Activated naive CD4-positive, alpha-beta T cell treated with anti-CD3 and anti-CD28 coated beads, Interleukin-2, amount 50 U/mL, for 72 hours (primary cell): ENCODE measurements at regions not wholly inside any gene's neighbourhood (a gene's known extent, or its start where the extent isn't known, plus 50 kb on each side); places are given as distances from the start of the nearest gene placed in this dataset.
"Not testable (repeated sequence)": the region's sequence is repeated elsewhere in the genome, so short reads cannot be mapped to it uniquely, and the experiment has no call there.

Experiments
- ATAC-seq, 2 donors: fragments of 150-1000 bp; cut with Tn5 transposase; 2 replicates each; pipeline ENCODE4 v1.10.0; 2021; ENCODE audit warnings: mild to moderate bottlenecking in 2 of 2, moderate library complexity in 2 of 2
- DNase-seq, 2 donors: peaks; one replicate each; pipeline ENCODE4 v3.0.0; 2021 to 2022; ENCODE audit warnings: low spot score in 2 of 2
- H3K27ac Mint-ChIP-seq, 2 donors: one replicate each; pipeline ENCODE4 v1.8.0; 2022; ENCODE audit warnings: mild to moderate bottlenecking in 2 of 2, mixed read lengths in 2 of 2
- H3K36me3 Mint-ChIP-seq, 2 donors: one replicate each; pipeline ENCODE4 v1.8.0; 2022; ENCODE audit warnings: mixed read lengths in 2 of 2
- H3K9me3 Mint-ChIP-seq, 2 donors: one replicate each; pipeline ENCODE4 v1.8.0; 2022; ENCODE audit warnings: mixed read lengths in 2 of 2

- Mint-ChIP-seq H3K36me3 (peaks cover 5 to 24% of the 10 kb centered on the region in 2 donors), H3K27ac (peak overlapping the region; percentile 92 to 93)
- ATAC-seq, H3K9me3 Mint-ChIP-seq, DNase-seq: not testable (repeated sequence)
These were observed 56.6 kb upstream of the TNFAIP8 start for GRCh38 chr5:119299242-119299614.

- not testable (repeated sequence) for H3K9me3 Mint-ChIP-seq
- ATAC-seq, result peak in 1 of 2 donors; percentile 33
- peak; percentile 69 to 74 for DNase-seq
- Mint-ChIP-seq H3K27ac (peak overlapping the region; percentile 92 to 93), H3K36me3 (peaks cover 0 to 22% of the 10 kb centered on the region in 2 donors)
These were observed 56.1 kb upstream of the TNFAIP8 start for GRCh38 chr5:119299615-119300310.

GRCh38 chr5:119300311-119300670 is 55.5 kb upstream of the TNFAIP8 start:
- no peak for ATAC-seq
- DNase-seq, result no peak
- Mint-ChIP-seq H3K27ac (peak overlapping the region; percentile 92 to 93), H3K36me3 (peaks cover 0 to 19% of the 10 kb centered on the region in 2 donors), H3K9me3 (no peaks in the 10 kb centered on the region)

GRCh38 chr5:119301210-119301609 is 54.6 kb upstream of the TNFAIP8 start:
- DNase-seq (no peak), ATAC-seq (no peak)
- peaks cover 0 to 24% of the 10 kb centered on the region in 2 donors for H3K36me3 Mint-ChIP-seq
- no peaks in the 10 kb centered on the region for H3K9me3 Mint-ChIP-seq
- peak overlapping the region; percentile 50 to 93 for H3K27ac Mint-ChIP-seq

- no peak for DNase-seq
These were observed 53.9 kb upstream of the TNFAIP8 start for GRCh38 chr5:119301906-119302305.

GRCh38 chr5:119302449-119302848 is 53.4 kb upstream of the TNFAIP8 start:
- DNase-seq (no peak), ATAC-seq (no peak)
- peak overlapping the region; percentile 77 to 81 for H3K27ac Mint-ChIP-seq
- H3K36me3 Mint-ChIP-seq, result peaks cover 0 to 20% of the 10 kb centered on the region in 2 donors
- no peaks in the 10 kb centered on the region for H3K9me3 Mint-ChIP-seq

More at GRCh38 chr5:119301906-119302305, 53.9 kb upstream of the TNFAIP8 start:
- no peaks in the 10 kb centered on the region for H3K9me3 Mint-ChIP-seq
- peak overlapping the region in 1 of 2 donors; percentile 77 for H3K27ac Mint-ChIP-seq
- peaks cover 0 to 23% of the 10 kb centered on the region in 2 donors for H3K36me3 Mint-ChIP-seq
- no peak for ATAC-seq

- DNase-seq (no peak), ATAC-seq (peak; percentile 72 to 76)
- peaks cover 0 to 23% of the 10 kb centered on the region in 2 donors for H3K36me3 Mint-ChIP-seq
- peak overlapping the region; percentile 77 to 81 for H3K27ac Mint-ChIP-seq
- no peaks in the 10 kb centered on the region for H3K9me3 Mint-ChIP-seq
These were observed 52.6 kb upstream of the TNFAIP8 start for GRCh38 chr5:119302916-119303897.

GRCh38 chr5:119304439-119305211 is 51.2 kb upstream of the TNFAIP8 start:
- DNase-seq, result no peak
- H3K27ac Mint-ChIP-seq, result peak overlapping the region; percentile 77 to 81
- no peaks in the 10 kb centered on the region for H3K9me3 Mint-ChIP-seq
- ATAC-seq, result no peak
- H3K36me3 Mint-ChIP-seq, result peaks cover 5 to 27% of the 10 kb centered on the region in 2 donors
